GM12878 (cell line): ENCODE measurements at regions not wholly inside any gene's neighbourhood (a gene's known extent, or its start where the extent isn't known, plus 50 kb on each side); places are given as distances from the start of the nearest gene placed in this dataset.

Experiments used
- ATAC-seq: fragments of 200-7000 bp; cut with Tn5 transposase; 3 replicates; pipeline ENCODE4 v1.9.1; 2020; ENCODE audit warnings: mild to moderate bottlenecking, moderate library complexity
- BruUV-seq: library from RNA; stranded (reverse); fragments of 400-500 nt; replicated peaks from 2 replicates; lab custom pipeline; 2021; lab: Mats Ljungman, UMichigan
- CTCF ChIA-PET: fragments of 300-600 bp; sonication (Branson Sonifier 250); formaldehyde crosslinking; extraction: SDS; loops from one replicate; lab custom pipeline; 2021; ENCODE audit warnings: inconsistent platforms; lab: Yijun Ruan, JAX
- POLR2A ChIA-PET: fragments of 350-600 bp; formaldehyde crosslinking; extraction: SDS; loops from one replicate; lab custom pipeline; 2021; ENCODE audit warnings: inconsistent platforms; lab: Charles Lee
- RAD21 ChIA-PET: fragments of 300-600 bp; sonication (Branson Sonifier 250); formaldehyde crosslinking; loops from one replicate; lab custom pipeline; 2023; ENCODE audit warnings: antibody characterized with exemption; ENCODE audit not compliant: unreplicated experiment; lab: Charles Lee
- SMC1A ChIA-PET: fragments of 300-600 bp; sonication (Branson Sonifier 250); formaldehyde crosslinking; loops from one replicate; lab custom pipeline; 2023; ENCODE audit not compliant: unreplicated experiment, uncharacterized antibody; lab: Charles Lee
- DNase-seq: peaks from one replicate; pipeline ENCODE4 v3.0.0-alpha.2; 2011; ENCODE audit warnings: low read depth, low spot score
- FAIRE-seq: peaks from 3 replicates; lab custom pipeline; 2011; peaks lifted over from hg19 to GRCh38; lab: Jason Lieb, UNC
- H2AFZ ChIP-seq: 2 replicates; pipeline ENCODE4 v1.6.0; 2011; ENCODE audit warnings: low read depth, low read length, control low read depth; ENCODE audit not compliant: control insufficient read depth
- H3K27ac ChIP-seq: 2 replicates; pipeline ENCODE4 v1.5.1; 2011; ENCODE audit warnings: control low read depth; ENCODE audit not compliant: control insufficient read depth, insufficient read depth
- H3K27me3 ChIP-seq, 2 experiments: replicated peaks in 1 of 2; 2 replicates each; pipeline versions ENCODE4 v1.6.0 to v1.6.1; 2011; ENCODE audit warnings: low read length in 1 of 2; ENCODE audit not compliant: control insufficient read depth in 2 of 2, insufficient read depth in 2 of 2
- H3K36me3 ChIP-seq, 2 experiments: 2 replicates each; pipeline ENCODE4 v1.5.1; 2011; ENCODE audit warnings: low read length in 1 of 2; ENCODE audit not compliant: control insufficient read depth in 2 of 2, insufficient read depth in 2 of 2
- H3K4me1 ChIP-seq: 2 replicates; pipeline ENCODE4 v1.6.1; 2011; ENCODE audit warnings: mild to moderate bottlenecking, low read length, moderate library complexity, mixed read lengths; ENCODE audit not compliant: control insufficient read depth, insufficient read depth
- H3K4me2 ChIP-seq: 2 replicates; pipeline ENCODE4 v1.6.0; 2011; ENCODE audit warnings: control low read depth; ENCODE audit not compliant: control insufficient read depth, insufficient read depth
- H3K4me3 ChIP-seq: fragments of 200-600 bp; sonication (generic); 2 replicates; pipeline ENCODE4 v1.5.1; 2016
- H3K79me2 ChIP-seq: 2 replicates; pipeline ENCODE4 v1.6.0; 2011; ENCODE audit warnings: low read length; ENCODE audit not compliant: control insufficient read depth, insufficient read depth
- H3K9ac ChIP-seq: 2 replicates; pipeline ENCODE4 v1.8.0; 2011; ENCODE audit warnings: low read length, control low read depth, mixed read lengths; ENCODE audit not compliant: control insufficient read depth, insufficient read depth
- H3K9me3 ChIP-seq: replicated peaks from 3 replicates; pipeline ENCODE4 v1.5.1; 2011; ENCODE audit warnings: mild to moderate bottlenecking, low read length; ENCODE audit not compliant: control insufficient read depth, insufficient read depth
- H4K20me1 ChIP-seq: 2 replicates; pipeline ENCODE4 v1.6.0; 2011; ENCODE audit not compliant: control insufficient read depth, insufficient read depth
- BCL11A ChIP-seq: IDR thresholded peaks from 2 replicates; pipeline ENCODE4 v1.6.1; 2011; ENCODE audit warnings: low read depth, low read length
- IKZF1 ChIP-seq: fragments of 450-650 bp; conservative IDR thresholded peaks from 2 replicates; pipeline ENCODE4 v1.6.1; 2017; ENCODE audit warnings: antibody characterized with exemption, mild to moderate bottlenecking
- KDM1A ChIP-seq: fragments of 200-600 bp; sonication (generic); IDR thresholded peaks from 2 replicates; pipeline ENCODE4 v1.6.1; 2016; ENCODE audit warnings: borderline replicate concordance
- LARP7 ChIP-seq: fragments of 450-650 bp; IDR thresholded peaks from 2 replicates; pipeline ENCODE4 v1.6.1; 2017; ENCODE audit warnings: mild to moderate bottlenecking
- PAX5 ChIP-seq: IDR thresholded peaks from 2 replicates; pipeline ENCODE4 v1.6.1; 2011; ENCODE audit warnings: low read depth, low read length, borderline replicate concordance
- POLR2A ChIP-seq: IDR thresholded peaks from 2 replicates; pipeline ENCODE4 v1.6.1; 2011; ENCODE audit warnings: low read depth, mild to moderate bottlenecking, low read length
- SREBF1 ChIP-seq: IDR thresholded peaks from 2 replicates; pipeline ENCODE4 v1.6.1; 2012; ENCODE audit warnings: mild to moderate bottlenecking, low read length
- SUZ12 ChIP-seq: fragments of 200-600 bp; sonication (generic); IDR thresholded peaks from one replicate; pipeline ENCODE4 v1.6.1; 2018; ENCODE audit warnings: antibody characterized with exemption, mild to moderate bottlenecking; ENCODE audit not compliant: unreplicated experiment
- TCF12 ChIP-seq: IDR thresholded peaks from 2 replicates; pipeline ENCODE4 v1.6.1; 2011; ENCODE audit warnings: low read depth, mild to moderate bottlenecking, low read length
- YBX1 ChIP-seq: fragments of 450-650 bp; IDR thresholded peaks from 2 replicates; pipeline ENCODE4 v1.6.1; 2016; ENCODE audit warnings: antibody characterized with exemption
- ZBED1 ChIP-seq: IDR thresholded peaks from 2 replicates; pipeline ENCODE4 v1.6.1; 2016; ENCODE audit warnings: borderline replicate concordance
- ZSCAN29 ChIP-seq: fragments of 450-650 bp; IDR thresholded peaks from 2 replicates; pipeline ENCODE4 v1.6.1; 2017; ENCODE audit warnings: mild to moderate bottlenecking, moderate library complexity
- WGBS: methylation state at CpG from one replicate; pipeline ENCODE4 v1.1.6; 2016; ENCODE audit warnings: low lambda C conversion rate; ENCODE audit not compliant: insufficient replicate concordance, insufficient coverage; ENCODE audit errors: missing lambda C conversion rate; 5-methylcytosine and 5-hydroxymethylcytosine counted together
- in situ Hi-C: fragments of 300-500 bp; cut with MboI; formaldehyde crosslinking; loops from 9 replicates; pipeline ENCODE4 v1.14.3; 2018; ENCODE audit warnings: mixed read lengths
- intact Hi-C: fragments of 100-400 bp; cut with micrococcal nuclease; formaldehyde crosslinking; loops from one replicate; pipeline ENCODE4 v1.14.2; 2022; ENCODE audit not compliant: unreplicated experiment
- TF ChIP-seq, protein P1 (sequence below): fragments of 450-650 bp; IDR thresholded peaks from 2 replicates; pipeline ENCODE4 v1.6.1; 2017; ENCODE audit warnings: mild to moderate bottlenecking, moderate library complexity
- TF ChIP-seq, protein P2 (sequence below): fragments of 450-650 bp; IDR thresholded peaks from 2 replicates; pipeline ENCODE4 v1.6.1; 2016; ENCODE audit warnings: mild to moderate bottlenecking
- TF ChIP-seq, protein P3 (sequence below): IDR thresholded peaks from 2 replicates; pipeline ENCODE4 v1.6.1; 2012; ENCODE audit warnings: mild to moderate bottlenecking, low read depth, low read length
- TF ChIP-seq, protein P4 (sequence below): fragments of 450-650 bp; IDR thresholded peaks from 2 replicates; pipeline ENCODE4 v1.6.1; 2018; ENCODE audit warnings: mild to moderate bottlenecking, low read depth, moderate library complexity; ENCODE audit not compliant: partially characterized antibody

DNA sequence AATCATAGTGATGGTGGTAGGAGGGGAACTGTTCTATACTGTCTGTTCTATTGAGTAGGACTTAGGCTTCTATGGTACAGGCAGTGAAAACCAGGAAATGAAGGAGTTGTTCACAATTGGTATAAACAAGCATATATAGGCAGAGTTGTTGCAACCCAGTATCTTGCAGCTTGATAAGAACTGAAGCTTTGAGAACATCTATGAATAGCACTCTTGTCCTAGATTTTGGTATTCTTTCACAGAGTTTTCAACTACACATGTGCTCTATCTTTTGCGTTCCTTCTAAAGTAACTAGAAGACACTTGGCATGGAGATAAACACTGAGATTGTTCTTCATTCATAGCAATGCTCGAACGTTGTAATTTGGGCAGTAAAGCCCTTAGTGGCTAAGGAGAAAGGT is 91.8 kb downstream of the KCNJ2 start:
- Histone ChIP-seq H3K4me1 (no peaks in the 10 kb centered on the region), H4K20me1 (no peaks in the 10 kb centered on the region), H3K79me2 (no peaks in the 10 kb centered on the region), H3K36me3 (no peaks in the 10 kb centered on the region), H3K27me3 (no peaks in the 10 kb centered on the region), H3K4me2 (no peak overlapping the region), H3K9me3 (no peaks in the 10 kb centered on the region), H2AFZ (no peak overlapping the region), H3K27ac (no peak overlapping the region), H3K9ac (no peak overlapping the region), H3K4me3 (no peak overlapping the region)
- DNase-seq (no peak), FAIRE-seq (no peak), ATAC-seq (no peak)
- ChIA-PET CTCF (no interaction called here), RAD21 (no interaction called here), SMC1A (interaction anchor here (1.0 to 3.2 kb wide), 4 partner anchors 9 to 38 kb away, joined by 4 to 8 read pairs (median 5); no protein-coding TSS in a partner anchor), POLR2A (no interaction called here)
- no TSS peak for BruUV-seq
- WGBS = 40% methylated on average over 3 of the region's 3 CpGs
- intact Hi-C loops (no loop called here), in situ Hi-C loops (no loop called here)
- TF ChIP-seq TCF12 = no peak
- TF ChIP-seq POLR2A = no peak
- no peak for TF ChIP-seq KDM1A
- TF ChIP-seq, protein P1, sequence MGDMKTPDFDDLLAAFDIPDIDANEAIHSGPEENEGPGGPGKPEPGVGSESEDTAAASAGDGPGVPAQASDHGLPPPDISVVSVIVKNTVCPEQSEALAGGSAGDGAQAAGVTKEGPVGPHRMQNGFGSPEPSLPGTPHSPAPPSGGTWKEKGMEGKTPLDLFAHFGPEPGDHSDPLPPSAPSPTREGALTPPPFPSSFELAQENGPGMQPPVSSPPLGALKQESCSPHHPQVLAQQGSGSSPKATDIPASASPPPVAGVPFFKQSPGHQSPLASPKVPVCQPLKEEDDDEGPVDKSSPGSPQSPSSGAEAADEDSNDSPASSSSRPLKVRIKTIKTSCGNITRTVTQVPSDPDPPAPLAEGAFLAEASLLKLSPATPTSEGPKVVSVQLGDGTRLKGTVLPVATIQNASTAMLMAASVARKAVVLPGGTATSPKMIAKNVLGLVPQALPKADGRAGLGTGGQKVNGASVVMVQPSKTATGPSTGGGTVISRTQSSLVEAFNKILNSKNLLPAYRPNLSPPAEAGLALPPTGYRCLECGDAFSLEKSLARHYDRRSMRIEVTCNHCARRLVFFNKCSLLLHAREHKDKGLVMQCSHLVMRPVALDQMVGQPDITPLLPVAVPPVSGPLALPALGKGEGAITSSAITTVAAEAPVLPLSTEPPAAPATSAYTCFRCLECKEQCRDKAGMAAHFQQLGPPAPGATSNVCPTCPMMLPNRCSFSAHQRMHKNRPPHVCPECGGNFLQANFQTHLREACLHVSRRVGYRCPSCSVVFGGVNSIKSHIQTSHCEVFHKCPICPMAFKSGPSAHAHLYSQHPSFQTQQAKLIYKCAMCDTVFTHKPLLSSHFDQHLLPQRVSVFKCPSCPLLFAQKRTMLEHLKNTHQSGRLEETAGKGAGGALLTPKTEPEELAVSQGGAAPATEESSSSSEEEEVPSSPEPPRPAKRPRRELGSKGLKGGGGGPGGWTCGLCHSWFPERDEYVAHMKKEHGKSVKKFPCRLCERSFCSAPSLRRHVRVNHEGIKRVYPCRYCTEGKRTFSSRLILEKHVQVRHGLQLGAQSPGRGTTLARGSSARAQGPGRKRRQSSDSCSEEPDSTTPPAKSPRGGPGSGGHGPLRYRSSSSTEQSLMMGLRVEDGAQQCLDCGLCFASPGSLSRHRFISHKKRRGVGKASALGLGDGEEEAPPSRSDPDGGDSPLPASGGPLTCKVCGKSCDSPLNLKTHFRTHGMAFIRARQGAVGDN = no peak
- no peak for TF ChIP-seq SREBF1
- no peak for TF ChIP-seq PAX5
- TF ChIP-seq SUZ12 = no peak
- TF ChIP-seq, protein P2, sequence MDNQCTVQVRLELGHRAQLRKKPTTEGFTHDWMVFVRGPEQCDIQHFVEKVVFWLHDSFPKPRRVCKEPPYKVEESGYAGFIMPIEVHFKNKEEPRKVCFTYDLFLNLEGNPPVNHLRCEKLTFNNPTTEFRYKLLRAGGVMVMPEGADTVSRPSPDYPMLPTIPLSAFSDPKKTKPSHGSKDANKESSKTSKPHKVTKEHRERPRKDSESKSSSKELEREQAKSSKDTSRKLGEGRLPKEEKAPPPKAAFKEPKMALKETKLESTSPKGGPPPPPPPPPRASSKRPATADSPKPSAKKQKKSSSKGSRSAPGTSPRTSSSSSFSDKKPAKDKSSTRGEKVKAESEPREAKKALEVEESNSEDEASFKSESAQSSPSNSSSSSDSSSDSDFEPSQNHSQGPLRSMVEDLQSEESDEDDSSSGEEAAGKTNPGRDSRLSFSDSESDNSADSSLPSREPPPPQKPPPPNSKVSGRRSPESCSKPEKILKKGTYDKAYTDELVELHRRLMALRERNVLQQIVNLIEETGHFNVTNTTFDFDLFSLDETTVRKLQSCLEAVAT = no peak
- TF ChIP-seq, protein P3, sequence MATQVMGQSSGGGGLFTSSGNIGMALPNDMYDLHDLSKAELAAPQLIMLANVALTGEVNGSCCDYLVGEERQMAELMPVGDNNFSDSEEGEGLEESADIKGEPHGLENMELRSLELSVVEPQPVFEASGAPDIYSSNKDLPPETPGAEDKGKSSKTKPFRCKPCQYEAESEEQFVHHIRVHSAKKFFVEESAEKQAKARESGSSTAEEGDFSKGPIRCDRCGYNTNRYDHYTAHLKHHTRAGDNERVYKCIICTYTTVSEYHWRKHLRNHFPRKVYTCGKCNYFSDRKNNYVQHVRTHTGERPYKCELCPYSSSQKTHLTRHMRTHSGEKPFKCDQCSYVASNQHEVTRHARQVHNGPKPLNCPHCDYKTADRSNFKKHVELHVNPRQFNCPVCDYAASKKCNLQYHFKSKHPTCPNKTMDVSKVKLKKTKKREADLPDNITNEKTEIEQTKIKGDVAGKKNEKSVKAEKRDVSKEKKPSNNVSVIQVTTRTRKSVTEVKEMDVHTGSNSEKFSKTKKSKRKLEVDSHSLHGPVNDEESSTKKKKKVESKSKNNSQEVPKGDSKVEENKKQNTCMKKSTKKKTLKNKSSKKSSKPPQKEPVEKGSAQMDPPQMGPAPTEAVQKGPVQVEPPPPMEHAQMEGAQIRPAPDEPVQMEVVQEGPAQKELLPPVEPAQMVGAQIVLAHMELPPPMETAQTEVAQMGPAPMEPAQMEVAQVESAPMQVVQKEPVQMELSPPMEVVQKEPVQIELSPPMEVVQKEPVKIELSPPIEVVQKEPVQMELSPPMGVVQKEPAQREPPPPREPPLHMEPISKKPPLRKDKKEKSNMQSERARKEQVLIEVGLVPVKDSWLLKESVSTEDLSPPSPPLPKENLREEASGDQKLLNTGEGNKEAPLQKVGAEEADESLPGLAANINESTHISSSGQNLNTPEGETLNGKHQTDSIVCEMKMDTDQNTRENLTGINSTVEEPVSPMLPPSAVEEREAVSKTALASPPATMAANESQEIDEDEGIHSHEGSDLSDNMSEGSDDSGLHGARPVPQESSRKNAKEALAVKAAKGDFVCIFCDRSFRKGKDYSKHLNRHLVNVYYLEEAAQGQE = no peak
- TF ChIP-seq LARP7 = no peak
- TF ChIP-seq BCL11A = no peak
- no peak for TF ChIP-seq ZSCAN29
- TF ChIP-seq, protein P4, sequence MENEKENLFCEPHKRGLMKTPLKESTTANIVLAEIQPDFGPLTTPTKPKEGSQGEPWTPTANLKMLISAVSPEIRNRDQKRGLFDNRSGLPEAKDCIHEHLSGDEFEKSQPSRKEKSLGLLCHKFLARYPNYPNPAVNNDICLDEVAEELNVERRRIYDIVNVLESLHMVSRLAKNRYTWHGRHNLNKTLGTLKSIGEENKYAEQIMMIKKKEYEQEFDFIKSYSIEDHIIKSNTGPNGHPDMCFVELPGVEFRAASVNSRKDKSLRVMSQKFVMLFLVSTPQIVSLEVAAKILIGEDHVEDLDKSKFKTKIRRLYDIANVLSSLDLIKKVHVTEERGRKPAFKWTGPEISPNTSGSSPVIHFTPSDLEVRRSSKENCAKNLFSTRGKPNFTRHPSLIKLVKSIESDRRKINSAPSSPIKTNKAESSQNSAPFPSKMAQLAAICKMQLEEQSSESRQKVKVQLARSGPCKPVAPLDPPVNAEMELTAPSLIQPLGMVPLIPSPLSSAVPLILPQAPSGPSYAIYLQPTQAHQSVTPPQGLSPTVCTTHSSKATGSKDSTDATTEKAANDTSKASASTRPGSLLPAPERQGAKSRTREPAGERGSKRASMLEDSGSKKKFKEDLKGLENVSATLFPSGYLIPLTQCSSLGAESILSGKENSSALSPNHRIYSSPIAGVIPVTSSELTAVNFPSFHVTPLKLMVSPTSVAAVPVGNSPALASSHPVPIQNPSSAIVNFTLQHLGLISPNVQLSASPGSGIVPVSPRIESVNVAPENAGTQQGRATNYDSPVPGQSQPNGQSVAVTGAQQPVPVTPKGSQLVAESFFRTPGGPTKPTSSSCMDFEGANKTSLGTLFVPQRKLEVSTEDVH = no peak
- no peak for TF ChIP-seq IKZF1
- TF ChIP-seq YBX1 = no peak
- TF ChIP-seq ZBED1 = no peak
